Gastroesophageal sphincter (tissue), 3 donors: ENCODE measurements at regions not wholly inside any gene's neighbourhood (a gene's known extent, or its start where the extent isn't known, plus 50 kb on each side); places are given as distances from the start of the nearest gene placed in this dataset.

Source experiments
- CTCF ChIP-seq, 4 experiments: fragments of 200-600 bp in 2 of 4; fragments of 450-650 bp in 2 of 4; sonication (generic) in 1 of 4; IDR thresholded peaks; one replicate each; pipeline ENCODE4 v1.5.1; 2017 to 2019; ENCODE audit warnings: antibody characterized with exemption in 4 of 4, mild to moderate bottlenecking in 2 of 4, moderate library complexity in 2 of 4
- EP300 ChIP-seq: sonication (generic); formaldehyde crosslinking; IDR thresholded peaks from one replicate; pipeline ENCODE4 v1.6.1; 2017; ENCODE audit warnings: antibody characterized with exemption, mild to moderate bottlenecking
- POLR2A ChIP-seq, 2 donors: fragments of 450-650 bp; IDR thresholded peaks; one replicate each; pipeline ENCODE4 v1.6.1; 2017; ENCODE audit warnings: antibody characterized with exemption in 2 of 2, mild to moderate bottlenecking in 2 of 2, moderate library complexity in 1 of 2

GRCh38 chr5:158007336-158007735 is 148.4 kb upstream of the CLINT1 start:
- TF ChIP-seq CTCF (IDR thresholded peaks at IDR 0.05) (no peak), POLR2A (IDR thresholded peaks at IDR 0.05) (no peak), EP300 (no peak)
